ENCODE measurements at regions not wholly inside any gene's neighbourhood (a gene's known extent, or its start where the extent isn't known, plus 50 kb on each side); places are given as distances from the start of the nearest gene placed in this dataset.

GRCh38 chr16:61596655-61597054 lies 439.6 kb downstream of the CDH8 start:
- no peak for DNase-seq

DNA sequence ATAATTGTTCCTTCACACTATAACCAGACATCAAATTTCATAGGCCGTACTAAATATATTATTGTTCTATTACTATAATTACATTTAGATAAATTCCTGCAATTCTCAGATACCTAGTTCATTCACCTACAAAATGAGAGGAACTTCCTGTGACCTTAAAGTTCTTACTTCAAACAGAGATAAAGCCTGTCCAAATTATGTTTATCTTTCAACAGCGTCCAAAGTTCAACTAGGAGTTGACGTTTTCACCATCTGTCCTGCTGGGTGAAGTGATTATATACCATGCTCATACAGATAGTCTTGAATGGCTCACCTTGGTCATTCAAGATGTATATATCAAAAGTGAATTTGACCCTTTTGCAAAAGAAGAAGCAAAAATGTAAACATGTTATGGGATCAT lies 440.6 kb downstream of the CDH8 start:
- DNase-seq: no peak

GRCh38 chr16:61590577-61590976 lies 445.7 kb downstream of the CDH8 start:
- DNase-seq: no peak

DNA sequence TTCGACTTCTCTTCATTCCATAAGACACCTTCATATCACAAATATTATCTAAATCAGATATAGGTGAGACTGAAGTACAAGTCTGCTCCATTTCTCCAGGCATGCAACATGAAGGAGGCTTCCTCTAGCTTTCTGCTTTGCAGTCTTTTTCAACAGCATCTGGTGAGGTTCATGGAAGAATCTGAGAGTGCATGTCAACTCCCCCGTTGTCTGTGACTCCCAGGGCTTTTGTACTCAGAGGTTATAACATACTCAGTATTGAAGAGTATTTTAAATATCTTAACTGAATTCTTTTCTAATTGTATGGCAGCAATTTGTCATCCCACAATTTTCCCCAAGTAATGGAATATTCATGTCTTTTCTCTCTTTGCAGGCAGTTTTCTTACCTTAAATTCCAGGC lies 448.7 kb downstream of the CDH8 start:
- no peak for DNase-seq

- no peak for DNase-seq
Measured at GRCh38 chr16:61581417-61582046, 454.7 kb downstream of the CDH8 start.

- no peak for DNase-seq
Measured at GRCh38 chr16:61580579-61580978, 455.7 kb downstream of the CDH8 start.

- DNase-seq: no peak
Measured at GRCh38 chr16:61579195-61579594, 457.0 kb downstream of the CDH8 start.

DNA sequence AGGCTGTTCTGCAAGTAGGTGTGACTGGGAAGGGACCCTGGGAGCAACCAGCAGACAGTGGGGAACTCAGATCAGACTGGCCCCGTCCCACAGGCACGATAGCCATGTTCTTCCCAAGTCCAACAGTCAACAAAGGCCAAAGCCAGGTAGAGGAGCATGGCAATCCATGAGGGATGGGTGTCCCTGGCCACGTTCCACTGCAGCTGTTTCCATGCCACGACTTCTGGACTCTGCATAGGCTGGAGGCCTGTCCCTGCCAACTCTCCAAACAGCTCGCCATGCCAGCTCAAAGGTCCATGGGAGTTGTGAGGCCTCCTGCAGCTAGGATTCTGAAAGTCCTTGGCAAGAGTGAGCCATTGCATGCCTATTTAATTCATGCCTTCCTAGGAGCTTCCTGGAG lies 459.8 kb downstream of the CDH8 start:
- DNase-seq: no peak

- no peak for DNase-seq
Measured at GRCh38 chr16:61575617-61576016, 460.6 kb downstream of the CDH8 start.

DNA sequence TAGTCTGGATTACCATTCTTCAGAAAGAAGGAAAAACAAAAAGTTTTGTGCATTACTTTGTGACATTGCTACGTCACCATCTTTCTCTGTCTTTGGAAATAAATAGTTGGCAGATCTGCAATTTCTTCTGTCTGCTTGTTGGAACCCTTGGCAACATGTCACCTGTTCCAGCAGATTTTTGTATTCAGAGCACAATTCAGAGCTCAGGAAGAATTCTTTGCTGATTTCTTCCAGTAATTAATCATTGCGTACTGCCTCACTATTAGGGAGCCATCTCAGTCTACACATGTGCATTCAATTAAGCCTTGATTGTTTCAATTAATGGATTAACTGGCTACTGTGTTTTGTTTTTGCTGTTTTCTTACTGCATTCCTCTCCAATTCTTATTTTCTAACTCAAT lies 467.2 kb downstream of the CDH8 start:
- no peak for DNase-seq

GRCh38 chr16:61564716-61565115 lies 471.5 kb downstream of the CDH8 start:
- DNase-seq: no peak

GRCh38 chr16:61555718-61556441 lies 480.4 kb downstream of the CDH8 start:
- no peak for DNase-seq

- no peak for DNase-seq
Measured at GRCh38 chr16:61549327-61549726, 486.9 kb downstream of the CDH8 start.

GRCh38 chr16:61547626-61548025 lies 488.6 kb downstream of the CDH8 start:
- DNase-seq: no peak

DNA sequence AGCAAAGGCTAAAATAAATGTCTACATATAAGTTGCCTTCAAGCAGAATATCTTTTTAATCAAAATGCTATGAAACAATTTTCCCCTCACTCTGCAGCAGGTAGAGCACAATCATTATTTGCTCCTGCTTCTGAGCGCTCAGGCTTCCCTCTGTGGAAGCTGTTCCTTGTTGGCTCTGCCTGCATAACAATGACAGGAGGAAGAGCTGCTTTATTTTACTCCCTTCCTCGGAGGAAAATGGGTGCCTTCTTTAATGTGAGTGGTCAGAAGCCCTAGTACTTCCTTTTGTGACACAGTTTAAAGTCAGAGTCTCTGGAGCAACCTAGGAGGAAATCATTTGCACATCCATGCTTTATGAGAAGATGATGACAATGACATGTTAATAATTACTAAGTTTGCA lies 492.1 kb downstream of the CDH8 start:
- no peak for DNase-seq

DNA sequence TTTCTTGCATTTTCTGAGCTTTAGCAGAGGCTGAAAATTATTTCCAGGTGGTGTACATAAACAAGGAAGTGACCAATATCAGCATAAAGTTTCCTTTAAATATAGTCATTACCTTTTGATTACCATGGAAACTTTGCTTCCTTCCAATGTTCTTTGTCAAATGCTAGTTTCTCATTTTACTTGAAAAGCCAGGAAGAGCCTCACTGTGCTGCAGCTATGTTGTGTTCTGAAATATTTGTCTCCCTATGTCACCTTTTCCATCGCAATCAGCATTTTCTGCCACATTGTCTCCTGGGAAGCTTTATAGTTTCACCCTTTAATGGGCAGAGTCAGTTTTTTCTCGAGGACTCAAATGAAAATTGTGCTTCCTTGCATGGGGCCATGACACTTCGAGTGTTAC lies 496.0 kb downstream of the CDH8 start:
- DNase-seq: no peak

- no peak for DNase-seq
Measured at GRCh38 chr16:61530697-61531096, 505.5 kb downstream of the CDH8 start.

- no peak for DNase-seq
Measured at GRCh38 chr16:61500851-61501250, 535.4 kb downstream of the CDH8 start.

DNA sequence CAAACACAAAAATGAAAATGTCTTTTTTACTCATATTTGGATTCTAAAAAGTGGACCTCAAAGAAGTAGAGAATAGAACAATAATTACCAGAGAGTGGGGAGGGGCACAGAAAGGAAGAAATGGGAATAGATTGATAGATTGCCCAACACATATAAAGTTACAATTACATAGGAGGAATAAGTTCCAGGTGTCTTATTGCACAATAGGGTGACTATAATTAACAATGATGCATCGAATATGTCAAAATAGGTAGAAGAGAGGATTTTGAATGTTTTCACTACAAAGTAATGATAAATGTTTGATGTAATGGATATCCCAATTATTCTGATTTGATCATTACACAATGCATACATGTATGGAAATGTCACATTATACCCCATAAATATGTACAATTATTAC lies 556.0 kb downstream of the CDH8 start:
- no peak for DNase-seq

GRCh38 chr16:61471737-61472136 lies 564.5 kb downstream of the CDH8 start:
- no peak for DNase-seq

- DNase-seq: no peak
Measured at GRCh38 chr16:61471023-61471422, 565.2 kb downstream of the CDH8 start.

GRCh38 chr16:61465285-61465684 lies 571.0 kb downstream of the CDH8 start:
- no peak for DNase-seq

DNA sequence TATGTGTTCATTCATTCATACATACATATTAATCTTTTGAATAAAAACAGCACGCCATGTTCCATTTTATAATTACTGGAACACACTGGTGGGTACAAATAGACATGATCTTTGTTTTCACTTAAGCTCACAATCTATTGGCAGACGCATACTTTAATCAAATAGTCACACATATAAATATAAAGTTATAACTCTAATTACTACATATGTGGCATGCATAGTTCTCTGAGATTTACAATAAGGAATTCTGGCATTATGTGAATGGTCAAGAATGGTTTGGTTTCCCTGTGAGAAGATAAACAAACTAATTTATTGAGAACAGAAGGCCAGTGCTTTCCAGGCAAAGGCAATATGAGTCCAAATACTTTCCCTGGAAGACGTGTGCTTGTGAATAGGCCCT lies 576.2 kb downstream of the CDH8 start:
- no peak for DNase-seq

DNA sequence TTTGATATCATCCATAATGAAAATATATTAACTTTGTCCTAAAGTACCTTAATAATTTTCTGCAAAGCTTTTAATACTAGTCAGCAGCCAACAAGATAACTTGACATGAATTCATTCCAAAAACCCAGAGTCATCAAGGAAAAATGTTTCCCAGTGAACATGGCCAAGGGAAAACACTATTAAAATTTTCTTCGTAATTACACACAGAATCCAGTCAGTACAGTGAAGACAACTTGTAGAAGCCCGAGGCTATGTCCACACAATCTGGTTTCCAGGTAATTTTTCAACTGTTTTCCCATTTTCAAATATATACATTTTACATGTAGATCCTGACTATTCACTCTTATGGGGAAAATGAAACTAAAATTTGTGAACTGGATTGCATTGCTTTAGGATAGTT lies 600.9 kb downstream of the CDH8 start:
- DNase-seq: no peak

DNA sequence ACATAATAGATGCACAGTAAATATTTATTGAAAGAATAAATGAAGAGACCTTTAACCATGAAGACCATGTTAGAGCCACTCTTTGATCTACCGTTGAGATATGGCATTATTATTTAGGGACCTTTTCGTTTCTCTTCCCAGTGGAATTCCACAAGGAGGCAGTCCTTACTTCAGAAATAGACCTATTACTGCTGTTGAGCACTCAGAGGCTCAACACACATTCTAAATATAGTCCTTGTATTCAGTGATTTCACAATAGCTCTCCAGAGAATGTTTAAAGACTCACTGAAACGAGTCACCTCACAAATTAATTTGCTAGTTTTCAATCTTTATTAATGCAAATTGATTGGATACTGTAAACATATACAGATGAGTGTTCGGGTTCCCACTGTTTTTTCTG lies 603.8 kb downstream of the CDH8 start:
- no peak for DNase-seq

Data from activated CD4-positive, alpha-beta T cell treated with anti-CD3 and anti-CD28 coated beads, Interleukin-2, amount 50 U/mL, for 16 hours (primary cell).